ENCODE measurements at regions not wholly inside any gene's neighbourhood (a gene's known extent, or its start where the extent isn't known, plus 50 kb on each side); places are given as distances from the start of the nearest gene placed in this dataset.

DNA sequence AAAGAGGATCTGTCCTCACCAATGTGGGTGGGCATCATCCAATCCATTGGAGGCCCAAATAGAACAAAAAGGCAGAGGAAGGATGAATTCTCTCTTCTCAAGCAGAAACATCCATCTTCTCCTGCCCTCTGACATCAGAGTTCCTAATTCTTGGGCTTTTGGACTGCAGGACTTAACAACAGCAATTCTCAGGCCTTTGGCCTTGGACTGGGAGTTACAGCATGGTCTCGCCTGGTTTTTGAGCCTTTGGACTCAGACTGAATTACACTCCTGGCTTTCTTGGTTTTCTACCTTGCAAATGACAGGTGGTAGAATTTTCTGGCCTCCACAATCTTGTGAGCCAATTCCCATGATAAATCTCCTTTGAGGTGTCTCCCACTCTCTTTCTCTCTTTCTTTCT lies 60.5 kb upstream of the CD180 start:
- Histone ChIP-seq H3K4me3 (ENCODE audit: insufficient read depth, low read depth, low read length) (no peak overlapping the region), H3K36me3 (replicated peaks; ENCODE audit: control insufficient read depth, insufficient read depth, low read length) (no peaks in the 10 kb centered on the region), H3K27me3 (ENCODE audit: control insufficient read depth, insufficient read depth, low read length) (no peaks in the 10 kb centered on the region)
- DNase-seq, result no peak

DNA sequence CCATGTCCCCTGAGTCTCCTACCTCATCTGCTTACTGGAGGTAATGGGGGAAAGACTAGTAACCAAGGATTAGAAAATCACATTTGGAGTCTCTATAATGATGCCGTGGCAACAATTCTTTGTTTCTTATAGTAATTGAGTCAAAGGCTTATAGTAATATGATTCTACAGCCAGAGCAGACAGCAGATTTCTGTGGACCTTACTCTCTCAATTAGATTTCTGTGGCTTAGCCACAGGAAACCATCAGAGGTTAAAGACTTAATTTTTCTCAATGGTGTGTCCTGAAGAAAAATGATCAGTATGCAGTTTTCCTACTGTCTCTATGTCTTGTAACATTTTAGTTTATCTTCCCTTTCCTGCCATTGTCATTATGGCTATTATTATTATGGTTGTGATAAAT lies 59.3 kb upstream of the CD180 start:
- Histone ChIP-seq H3K36me3 (replicated peaks; ENCODE audit: control insufficient read depth, insufficient read depth, low read length) (no peaks in the 10 kb centered on the region), H3K27me3 (ENCODE audit: control insufficient read depth, insufficient read depth, low read length) (no peaks in the 10 kb centered on the region), H3K4me3 (ENCODE audit: insufficient read depth, low read depth, low read length) (no peak overlapping the region)
- no peak for DNase-seq

DNA sequence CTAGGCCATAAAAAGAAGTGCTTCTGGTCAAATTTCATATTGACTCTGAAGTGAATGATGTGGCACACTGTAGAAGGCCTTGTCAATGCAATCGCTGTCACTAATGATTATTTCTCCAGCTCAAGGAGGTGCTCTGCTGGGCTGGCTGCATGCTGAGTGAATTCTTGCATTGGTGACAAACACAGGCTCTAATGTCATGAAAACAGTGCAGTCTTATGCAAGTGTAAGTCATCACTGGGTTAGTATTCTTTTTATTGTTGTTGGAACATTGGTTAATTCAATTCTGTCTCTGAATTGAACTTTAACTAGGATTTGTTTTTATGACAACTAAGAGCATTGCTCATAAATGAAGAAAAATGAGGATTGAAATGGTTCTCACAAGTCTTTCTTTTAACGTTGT lies 57.3 kb upstream of the CD180 start:
- no peak for DNase-seq
- no peaks in the 10 kb centered on the region for H3K36me3 ChIP-seq (replicated peaks; ENCODE audit: control insufficient read depth, insufficient read depth, low read length)
- H3K27me3 ChIP-seq (ENCODE audit: control insufficient read depth, insufficient read depth, low read length), result no peaks in the 10 kb centered on the region
- no peak overlapping the region for H3K4me3 ChIP-seq (ENCODE audit: insufficient read depth, low read depth, low read length)

DNA sequence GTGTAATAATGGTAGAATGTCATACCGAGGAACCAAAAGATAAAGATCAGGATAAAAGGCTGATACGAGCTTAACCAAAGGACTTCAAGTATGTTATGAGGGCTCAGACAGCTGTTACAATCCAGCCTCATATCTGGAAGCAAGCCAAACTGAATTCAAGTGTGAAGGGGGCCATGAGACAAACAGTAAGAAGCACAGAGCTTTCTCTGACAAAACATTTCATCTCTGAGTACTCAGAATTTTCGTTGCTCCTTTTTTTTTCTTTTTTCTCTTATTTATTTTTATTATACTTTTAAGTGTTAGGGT lies 52.9 kb upstream of the CD180 start:
- Histone ChIP-seq H3K4me3 (ENCODE audit: insufficient read depth, low read depth, low read length) (no peak overlapping the region), H3K27me3 (ENCODE audit: control insufficient read depth, insufficient read depth, low read length) (no peaks in the 10 kb centered on the region), H3K36me3 (replicated peaks; ENCODE audit: control insufficient read depth, insufficient read depth, low read length) (no peaks in the 10 kb centered on the region)
- DNase-seq, result no peak

DNA sequence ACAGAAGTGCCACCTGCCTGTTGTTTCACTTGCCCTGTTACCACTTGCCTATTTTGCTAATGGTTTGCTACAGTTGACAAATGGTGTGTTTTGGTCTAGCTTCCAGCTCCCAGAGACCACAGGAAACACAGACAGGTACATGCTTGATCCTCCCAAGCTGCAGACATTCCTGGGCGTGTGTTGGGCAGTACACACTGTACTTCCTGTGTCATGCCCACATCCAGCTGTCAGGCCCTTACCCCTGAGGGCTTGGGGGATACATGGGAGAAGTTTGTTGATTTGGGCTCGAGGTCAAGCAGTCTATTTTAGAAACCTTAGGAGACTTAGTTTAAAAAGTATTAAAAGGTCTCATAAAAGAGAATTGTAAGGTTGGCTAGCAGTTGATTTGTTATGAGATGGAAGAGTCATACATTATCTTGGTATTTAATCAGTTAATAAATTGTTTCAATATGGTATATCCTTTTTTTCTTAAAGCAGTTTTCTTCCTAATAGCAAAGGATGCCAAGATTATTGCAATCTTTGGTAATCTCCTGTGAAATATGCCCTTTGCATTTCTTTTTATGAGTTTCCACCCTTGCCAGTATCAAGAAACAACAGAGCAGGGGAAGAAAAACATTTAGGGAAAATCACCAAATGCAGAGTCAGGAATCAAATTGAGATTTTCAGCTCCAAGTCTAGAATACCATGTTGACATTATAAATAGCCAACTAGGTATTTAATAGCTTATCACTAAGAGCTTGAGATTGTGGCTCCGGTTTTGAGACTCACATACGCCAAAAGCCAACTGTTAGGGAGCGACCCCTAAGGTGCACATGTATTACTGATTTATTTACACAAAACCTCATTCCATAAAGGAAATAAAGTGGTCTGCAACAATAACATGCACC lies 52.3 kb upstream of the CD180 start:
- no peaks in the 10 kb centered on the region for H3K27me3 ChIP-seq (ENCODE audit: control insufficient read depth, insufficient read depth, low read length)
- DNase-seq, result no peak
- no peak overlapping the region for H3K4me3 ChIP-seq (ENCODE audit: insufficient read depth, low read depth, low read length)
- H3K36me3 ChIP-seq (replicated peaks; ENCODE audit: control insufficient read depth, insufficient read depth, low read length), result no peaks in the 10 kb centered on the region

DNA sequence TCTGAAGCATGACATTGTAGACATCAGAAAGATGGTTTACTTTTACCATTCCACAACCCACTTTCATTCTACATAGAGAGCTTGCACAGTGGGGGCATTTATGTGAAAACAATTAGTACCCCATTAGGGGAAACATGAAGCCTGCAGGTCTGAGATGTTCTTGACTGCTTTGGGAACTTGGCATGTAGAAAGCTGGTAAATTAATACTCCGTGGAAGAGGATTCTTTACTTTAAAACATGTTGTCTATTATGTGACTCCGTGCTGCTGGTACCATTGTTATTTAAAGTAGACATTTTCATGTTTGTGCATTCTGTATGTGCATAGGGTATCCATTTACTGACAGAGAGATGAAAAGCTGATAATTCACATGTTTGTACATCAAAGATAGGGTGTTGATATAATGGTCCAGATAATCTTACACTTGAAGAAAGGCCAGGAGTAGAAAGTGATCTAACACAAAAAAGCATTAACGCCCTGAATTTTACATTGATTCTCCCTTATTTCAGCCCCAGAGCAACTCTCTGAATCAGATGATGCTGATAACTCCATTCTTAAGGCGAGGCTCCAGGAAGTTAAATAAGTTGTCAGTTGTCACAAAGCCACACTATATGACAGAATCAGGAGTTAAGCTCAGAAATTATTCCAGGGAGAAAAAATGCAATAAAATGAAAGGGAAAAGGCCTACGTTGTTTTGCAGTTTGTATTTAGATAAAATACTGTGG lies 50.1 kb upstream of the CD180 start:
- Histone ChIP-seq H3K4me3 (ENCODE audit: insufficient read depth, low read depth, low read length) (no peak overlapping the region), H3K27me3 (ENCODE audit: control insufficient read depth, insufficient read depth, low read length) (no peaks in the 10 kb centered on the region)

More for the DNA sequence above, 50.1 kb upstream of the CD180 start:
- no peaks in the 10 kb centered on the region for H3K36me3 ChIP-seq (replicated peaks; ENCODE audit: control insufficient read depth, insufficient read depth, low read length)
- DNase-seq, result no peak
